Mesendoderm (in vitro differentiated cells): ENCODE measurements at regions not wholly inside any gene's neighbourhood (a gene's known extent, or its start where the extent isn't known, plus 50 kb on each side); places are given as distances from the start of the nearest gene placed in this dataset. TPM values are rescaled to one million over a fixed set of nuclear protein-coding genes. Genes with fewer than 3 reads are reported as not detected.

Experiments used
- DNase-seq: peaks from one replicate; pipeline ENCODE4 v3.0.0; 2013
- H2AK5ac ChIP-seq: 2 replicates; pipeline ENCODE4 v1.6.1; 2013; ENCODE audit warnings: low read length, inconsistent platforms
- H2BK120ac ChIP-seq: 2 replicates; pipeline ENCODE4 v1.6.1; 2013; ENCODE audit warnings: low read depth, mild to moderate bottlenecking, low read length, moderate library complexity, mixed read lengths
- H2BK15ac ChIP-seq: replicated peaks from 2 replicates; pipeline ENCODE4 v1.6.1; 2013; ENCODE audit warnings: low read depth, mild to moderate bottlenecking, moderate library complexity
- H2BK5ac ChIP-seq: 2 replicates; pipeline ENCODE4 v1.6.1; 2013; ENCODE audit warnings: low read length, inconsistent platforms
- H3K18ac ChIP-seq: 2 replicates; pipeline ENCODE4 v1.6.1; 2013; ENCODE audit warnings: mild to moderate bottlenecking, low read length, mixed read lengths
- H3K23ac ChIP-seq: one replicate; pipeline ENCODE4 v1.6.1; 2013; ENCODE audit warnings: low read length
- H3K27ac ChIP-seq: 2 replicates; pipeline ENCODE4 v1.5.1; 2013; ENCODE audit warnings: low read depth, mild to moderate bottlenecking, inconsistent platforms, low read length, moderate library complexity
- H3K27me3 ChIP-seq: 2 replicates; pipeline ENCODE4 v1.6.1; 2013; ENCODE audit warnings: low read length, control low read depth, mild to moderate bottlenecking, inconsistent platforms; ENCODE audit not compliant: insufficient read depth, poor library complexity
- H3K36me3 ChIP-seq: 2 replicates; pipeline ENCODE4 v1.6.1; 2013; ENCODE audit warnings: low read length, inconsistent platforms; ENCODE audit not compliant: control insufficient read depth, insufficient read depth
- H3K4ac ChIP-seq: one replicate; pipeline ENCODE4 v1.6.1; 2013; ENCODE audit warnings: low read depth, mild to moderate bottlenecking, low read length, moderate library complexity
- H3K4me1 ChIP-seq: 2 replicates; pipeline ENCODE4 v1.6.1; 2013; ENCODE audit warnings: low read depth, low read length, inconsistent platforms; ENCODE audit not compliant: control insufficient read depth
- H3K4me2 ChIP-seq: 2 replicates; pipeline ENCODE4 v1.6.1; 2013; ENCODE audit warnings: low read length
- H3K4me3 ChIP-seq: 2 replicates; pipeline ENCODE4 v1.5.1; 2013; ENCODE audit warnings: mild to moderate bottlenecking, low read length
- H3K56ac ChIP-seq: one replicate; pipeline ENCODE4 v1.6.1; 2013; ENCODE audit warnings: low read length
- H3K79me1 ChIP-seq: 2 replicates; pipeline ENCODE4 v1.6.1; 2013; ENCODE audit warnings: low read length, inconsistent platforms
- H3K79me2 ChIP-seq: 2 replicates; pipeline ENCODE4 v1.6.1; 2013; ENCODE audit warnings: mild to moderate bottlenecking, low read length; ENCODE audit not compliant: control insufficient read depth, insufficient read depth
- H3K9ac ChIP-seq: 2 replicates; pipeline ENCODE4 v1.6.1; 2013; ENCODE audit warnings: low read length, inconsistent platforms
- H4K5ac ChIP-seq: one replicate; pipeline ENCODE4 v1.6.1; 2013; ENCODE audit warnings: low read length
- H4K8ac ChIP-seq: one replicate; pipeline ENCODE4 v1.6.1; 2013; ENCODE audit warnings: low read depth, mild to moderate bottlenecking, control low read depth, low read length, moderate library complexity
- WGBS: extraction: QIAGEN DNeasy Blood & Tissue Kit; methylation state at CpG from one replicate; pipeline ENCODE4 v1.1.7; 2013; ENCODE audit warnings: low lambda C conversion rate, missing lambda C conversion rate; ENCODE audit not compliant: insufficient coverage; ENCODE audit errors: extremely low coverage; 5-methylcytosine and 5-hydroxymethylcytosine counted together
- small RNA-seq: library from polyadenylated mRNA; stranded (forward); fragments of <200 nt; extraction: miRNeasy Mini kit (QIAGEN cat#:217004); gene quantifications from one replicate; pipeline ENCODE3, GENCODE V24; 2013; ENCODE audit not compliant: insufficient read depth

DNA sequence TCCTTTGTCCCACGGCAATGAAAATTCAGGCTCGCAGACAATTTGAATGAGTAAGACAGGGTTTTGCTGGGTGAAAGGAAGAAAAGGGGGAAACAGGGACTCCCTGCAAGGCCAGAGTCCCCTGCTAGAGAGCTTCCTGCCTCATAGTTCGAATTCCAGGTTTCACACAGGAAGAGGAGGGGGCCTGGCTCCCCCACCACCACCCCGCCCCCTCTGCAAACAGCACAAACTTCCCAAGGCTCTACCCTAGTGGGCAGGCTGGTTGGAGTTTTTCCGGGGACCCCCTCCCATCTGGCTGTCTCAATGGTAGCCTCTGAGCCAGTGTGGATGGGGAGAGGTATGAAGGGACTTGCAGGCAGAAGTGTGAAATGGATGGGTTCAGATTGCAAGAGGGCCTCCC is 57.4 kb upstream of the NEBL start:
- H3K18ac ChIP-seq: no peak overlapping the region
- no peak overlapping the region for H2BK5ac ChIP-seq
- peak; percentile 92 for DNase-seq
- H2AK5ac ChIP-seq: no peak overlapping the region
- H3K79me1 ChIP-seq: no peaks in the 10 kb centered on the region
- H3K27me3 ChIP-seq: no peaks in the 10 kb centered on the region
- no peak overlapping the region for H3K9ac ChIP-seq
- no peak overlapping the region for H3K56ac ChIP-seq
- peak overlapping the region; percentile 96 for H3K27ac ChIP-seq
- H3K4me1 ChIP-seq: peaks cover 4% of the 10 kb centered on the region
- H2BK120ac ChIP-seq: no peak overlapping the region
- no peak overlapping the region for H3K4me3 ChIP-seq
- H2BK15ac ChIP-seq: no peak overlapping the region
- no peak overlapping the region for H4K8ac ChIP-seq
- no peak overlapping the region for H3K4ac ChIP-seq
- no peak overlapping the region for H3K23ac ChIP-seq
- H4K5ac ChIP-seq: no peak overlapping the region
- no peaks in the 10 kb centered on the region for H3K79me2 ChIP-seq
- H3K4me2 ChIP-seq: no peak overlapping the region
- no CpG with 5 or more reads among the region's 5 CpGs for WGBS
- H3K36me3 ChIP-seq: no peaks in the 10 kb centered on the region

DNA sequence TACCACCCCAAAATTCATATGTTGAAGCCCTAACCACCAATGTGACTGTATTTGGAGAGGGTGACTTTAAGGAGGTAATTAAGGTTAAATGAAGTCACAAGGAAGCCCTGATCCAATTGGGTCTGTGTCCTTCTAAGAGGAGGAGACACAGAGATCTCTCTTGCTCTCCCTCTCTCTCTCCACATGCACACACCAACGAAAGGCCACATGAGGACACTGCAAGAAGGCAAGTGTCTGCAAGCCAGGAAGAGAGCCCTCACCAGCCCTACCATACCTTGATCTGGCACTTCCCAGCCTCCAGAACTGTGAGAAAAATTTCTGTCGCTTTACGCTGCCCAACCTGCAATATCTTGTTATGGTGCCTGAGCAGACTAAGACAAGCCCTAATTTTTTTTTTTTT is 56.0 kb upstream of the NEBL start:
- H3K4me2 ChIP-seq: no peak overlapping the region
- H3K4me3 ChIP-seq: no peak overlapping the region
- H2BK5ac ChIP-seq: no peak overlapping the region
- H3K4me1 ChIP-seq: peaks cover 7% of the 10 kb centered on the region
- H3K27me3 ChIP-seq: no peaks in the 10 kb centered on the region
- no peak overlapping the region for H3K56ac ChIP-seq
- no peaks in the 10 kb centered on the region for H3K79me2 ChIP-seq
- no peak overlapping the region for H2BK120ac ChIP-seq
- peak overlapping the region; percentile 7 for H3K27ac ChIP-seq
- H3K23ac ChIP-seq: no peak overlapping the region
- H4K8ac ChIP-seq: no peak overlapping the region
- H3K36me3 ChIP-seq: no peaks in the 10 kb centered on the region
- H3K4ac ChIP-seq: no peak overlapping the region
- DNase-seq: no peak
- no peak overlapping the region for H3K9ac ChIP-seq
- no peaks in the 10 kb centered on the region for H3K79me1 ChIP-seq
- H2BK15ac ChIP-seq: no peak overlapping the region
- no CpG with 5 or more reads among the region's 3 CpGs for WGBS
- H2AK5ac ChIP-seq: no peak overlapping the region
- H4K5ac ChIP-seq: no peak overlapping the region
- H3K18ac ChIP-seq: no peak overlapping the region

- Histone ChIP-seq H2BK5ac (no peak overlapping the region), H3K36me3 (no peaks in the 10 kb centered on the region), H3K9ac (no peak overlapping the region), H3K23ac (no peak overlapping the region), H3K4me2 (no peak overlapping the region), H3K4ac (no peak overlapping the region), H3K27me3 (no peaks in the 10 kb centered on the region), H2AK5ac (no peak overlapping the region), H4K8ac (no peak overlapping the region), H3K79me1 (no peaks in the 10 kb centered on the region), H3K18ac (no peak overlapping the region), H2BK120ac (no peak overlapping the region), H3K4me1 (peaks cover 4% of the 10 kb centered on the region), H3K4me3 (no peak overlapping the region), H3K27ac (no peak overlapping the region), H3K79me2 (no peaks in the 10 kb centered on the region), H2BK15ac (no peak overlapping the region), H4K5ac (no peak overlapping the region), H3K56ac (no peak overlapping the region)
- no peak for DNase-seq
- WGBS: no CpG with 5 or more reads among the region's 6 CpGs
Observed at GRCh38 chr10:20949967-20950366, 52.9 kb upstream of the NEBL start.

DNA sequence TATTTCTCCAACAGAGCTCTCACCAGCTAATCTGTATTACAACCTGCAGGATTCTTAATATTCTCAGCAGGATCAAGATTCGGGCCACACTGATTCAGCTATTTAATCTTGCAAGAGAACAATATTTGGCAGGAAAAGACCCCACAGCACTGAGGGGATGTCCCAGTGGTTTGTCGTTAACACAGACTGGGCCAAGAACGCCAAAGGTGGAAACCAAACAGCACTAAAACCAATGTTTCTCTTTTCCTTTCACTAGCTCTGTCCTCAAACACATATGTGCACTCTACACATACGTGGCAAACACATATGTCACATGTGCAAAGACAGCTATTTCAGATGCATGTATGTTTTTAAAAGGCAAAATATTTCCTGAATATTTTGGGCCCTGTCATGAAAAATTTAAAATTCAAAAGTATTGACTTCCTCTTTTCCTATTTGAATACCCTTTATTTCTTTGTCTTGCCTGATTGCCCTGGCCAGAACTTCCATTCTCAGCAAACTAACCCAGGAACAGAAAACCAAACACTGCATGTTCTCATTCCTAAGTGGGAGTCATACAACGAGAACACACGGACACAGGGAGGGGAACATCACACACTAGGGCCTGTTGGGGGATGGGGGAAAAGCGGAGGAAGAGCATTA is 51.7 kb upstream of the NEBL start:
- H4K8ac ChIP-seq: no peak overlapping the region
- no peak overlapping the region for H3K4ac ChIP-seq
- H3K23ac ChIP-seq: no peak overlapping the region
- peak overlapping the region; percentile 25 for H3K27ac ChIP-seq
- no peaks in the 10 kb centered on the region for H3K79me2 ChIP-seq
- H3K4me3 ChIP-seq: no peak overlapping the region
- no peaks in the 10 kb centered on the region for H3K36me3 ChIP-seq
- DNase-seq: no peak
- H2BK120ac ChIP-seq: no peak overlapping the region
- H3K27me3 ChIP-seq: no peaks in the 10 kb centered on the region
- no peak overlapping the region for H2BK5ac ChIP-seq
- no peak overlapping the region for H3K4me2 ChIP-seq
- H4K5ac ChIP-seq: no peak overlapping the region
- H3K4me1 ChIP-seq: peaks cover 3% of the 10 kb centered on the region
- H3K56ac ChIP-seq: no peak overlapping the region
- H3K79me1 ChIP-seq: no peaks in the 10 kb centered on the region
- H3K18ac ChIP-seq: no peak overlapping the region
- no CpG with 5 or more reads among the region's 7 CpGs for WGBS
- H2AK5ac ChIP-seq: no peak overlapping the region
- no peak overlapping the region for H3K9ac ChIP-seq
- H2BK15ac ChIP-seq: no peak overlapping the region

Small RNA genes lying in the stretch of these regions (small RNA-seq; reads per million reads assigned to genes)
- gene AL158209.2 (not detected), gene RF00017 (not detected), gene RNU6-15P (not detected)
